H1 (cell line): ENCODE measurements at regions not wholly inside any gene's neighbourhood (a gene's known extent, or its start where the extent isn't known, plus 50 kb on each side); places are given as distances from the start of the nearest gene placed in this dataset.

ENCODE experiments used
- CTCF ChIA-PET: fragments of 300-600 bp; sonication (Branson Sonifier 250); formaldehyde crosslinking; loops from one replicate; lab custom pipeline; 2021; ENCODE audit not compliant: partially characterized antibody; lab: Charles Lee
- POLR2A ChIA-PET: fragments of 300-600 bp; sonication (Branson Sonifier 250); formaldehyde crosslinking; loops from one replicate; lab custom pipeline; 2021; ENCODE audit warnings: inconsistent platforms; ENCODE audit not compliant: partially characterized antibody; lab: Charles Lee
- DNase-seq, 2 experiments: peaks; one replicate each; pipeline versions ENCODE4 v3.0.0 to v3.0.0-alpha.2; 2010 to 2022; ENCODE audit warnings: low spot score in 2 of 2, low read depth in 1 of 2, mixed read lengths in 1 of 2
- FAIRE-seq: peaks from 2 replicates; lab custom pipeline; 2011; peaks lifted over from hg19 to GRCh38; lab: Jason Lieb, UNC
- H2AFZ ChIP-seq: 2 replicates; pipeline ENCODE4 v1.8.1; 2012; ENCODE audit warnings: low read length, inconsistent platforms
- H2AK5ac ChIP-seq: 2 replicates; pipeline ENCODE4 v1.6.1; 2013; ENCODE audit warnings: low read depth, low read length
- H2BK120ac ChIP-seq: replicated peaks from 2 replicates; pipeline ENCODE3; 2013; ENCODE audit warnings: low read depth, low read length, inconsistent platforms
- H2BK12ac ChIP-seq: 2 replicates; pipeline ENCODE4 v1.6.1; 2013; ENCODE audit warnings: low read depth, low read length
- H2BK15ac ChIP-seq: 2 replicates; pipeline ENCODE4 v1.6.1; 2013; ENCODE audit warnings: low read length
- H2BK20ac ChIP-seq: 2 replicates; pipeline ENCODE4 v1.6.1; 2013; ENCODE audit warnings: low read length
- H2BK5ac ChIP-seq: 2 replicates; pipeline ENCODE4 v1.6.1; 2013; ENCODE audit warnings: low read depth, low read length
- H3K14ac ChIP-seq: 2 replicates; pipeline ENCODE4 v1.6.1; 2013; ENCODE audit warnings: inconsistent platforms; ENCODE audit not compliant: insufficient read length
- H3K18ac ChIP-seq: 2 replicates; pipeline ENCODE4 v1.6.1; 2013; ENCODE audit warnings: low read length; ENCODE audit errors: extremely low read depth
- H3K23ac ChIP-seq: 2 replicates; pipeline ENCODE4 v1.6.1; 2013; ENCODE audit warnings: inconsistent platforms; ENCODE audit not compliant: insufficient read length
- H3K23me2 ChIP-seq: 2 replicates; pipeline ENCODE4 v1.6.1; 2013; ENCODE audit warnings: low read depth, low read length
- H3K27ac ChIP-seq: 2 replicates; pipeline ENCODE4 v1.6.1; 2011; ENCODE audit warnings: low read depth, low read length, inconsistent platforms
- H3K27me3 ChIP-seq, 4 experiments: replicated peaks in 1 of 4; 1 replicate in 1 of 4; 2 replicates in 3 of 4; pipeline versions ENCODE4 v1.6.1 to v1.8.1; 2011 to 2013; ENCODE audit warnings: low read length in 3 of 4, mild to moderate bottlenecking in 3 of 4, inconsistent platforms in 2 of 4, mixed read lengths in 2 of 4, moderate library complexity in 1 of 4; ENCODE audit not compliant: control insufficient read depth in 3 of 4, insufficient read depth in 3 of 4; ENCODE audit errors: extremely low read depth in 1 of 4
- H3K36me3 ChIP-seq, 4 experiments: 2 replicates each; pipeline versions ENCODE4 v1.6.1 to v1.8.1; 2011 to 2013; ENCODE audit warnings: mild to moderate bottlenecking in 4 of 4, low read length in 3 of 4, moderate library complexity in 2 of 4, control low read depth in 1 of 4, inconsistent platforms in 1 of 4; ENCODE audit not compliant: insufficient read depth in 4 of 4, control insufficient read depth in 2 of 4
- H3K4ac ChIP-seq: replicated peaks from 2 replicates; pipeline ENCODE3; 2013; ENCODE audit warnings: low read length, low read depth, mixed read lengths, inconsistent platforms; ENCODE audit not compliant: insufficient read length
- H3K4me1 ChIP-seq, 4 experiments: replicated peaks in 1 of 4; 1 replicate in 1 of 4; 2 replicates in 3 of 4; pipeline versions ENCODE4 v1.6.1 to v1.8.1; 2011 to 2013; ENCODE audit warnings: low read length in 3 of 4, inconsistent platforms in 2 of 4, mixed read lengths in 1 of 4; ENCODE audit not compliant: insufficient read depth in 4 of 4, control insufficient read depth in 3 of 4
- H3K4me2 ChIP-seq, 2 experiments: 2 replicates each; pipeline versions ENCODE4 v1.6.1 to v1.8.1; 2011 to 2013; ENCODE audit warnings: low read depth in 2 of 2, low read length in 2 of 2, control low read depth in 1 of 2, inconsistent platforms in 1 of 2, mild to moderate bottlenecking in 1 of 2; ENCODE audit not compliant: insufficient read depth in 1 of 2
- H3K4me3 ChIP-seq, 4 experiments: fragments of 200-600, 300-600 bp in 1 of 4; sonication (generic), shearing (Covaris generic), sonication (Bioruptor Twin) in 1 of 4; 2 replicates each; pipeline versions ENCODE4 v1.5.1 to v1.8.1; 2011 to 2016; ENCODE audit warnings: low read length in 4 of 4, low read depth in 3 of 4, control low read depth in 2 of 4, inconsistent platforms in 2 of 4, mild to moderate bottlenecking in 2 of 4, mixed read lengths in 1 of 4, moderate library complexity in 1 of 4; ENCODE audit not compliant: insufficient read depth in 2 of 4; ENCODE audit errors: extremely low read depth in 1 of 4
- H3K56ac ChIP-seq: replicated peaks from 2 replicates; pipeline ENCODE3; 2013; ENCODE audit warnings: low read depth, mild to moderate bottlenecking, mixed read lengths, low read length, inconsistent platforms; ENCODE audit not compliant: insufficient read length
- H3K79me1 ChIP-seq: 2 replicates; pipeline ENCODE4 v1.6.1; 2013; ENCODE audit warnings: low read depth, low read length, control low read depth
- H3K79me2 ChIP-seq, 2 experiments: 2 replicates each; pipeline versions ENCODE4 v1.6.1 to v1.8.1; 2012 to 2013; ENCODE audit warnings: low read length in 2 of 2, mild to moderate bottlenecking in 2 of 2, inconsistent platforms in 1 of 2; ENCODE audit not compliant: insufficient read depth in 2 of 2, control insufficient read depth in 1 of 2
- H3K9ac ChIP-seq, 4 experiments: replicated peaks in 1 of 4; 1 replicate in 1 of 4; 2 replicates in 3 of 4; pipeline versions ENCODE4 v1.6.1 to v1.8.1; 2011 to 2013; ENCODE audit warnings: low read depth in 3 of 4, low read length in 3 of 4, control low read depth in 2 of 4, mild to moderate bottlenecking in 2 of 4, moderate library complexity in 2 of 4, inconsistent platforms in 1 of 4; ENCODE audit errors: extremely low read depth in 1 of 4
- H3K9me3 ChIP-seq, 2 experiments: 2 replicates each; pipeline versions ENCODE4 v1.6.1 to v1.8.1; 2012 to 2013; ENCODE audit warnings: mild to moderate bottlenecking in 2 of 2, moderate library complexity in 2 of 2, control low read depth in 1 of 2, inconsistent platforms in 1 of 2, low read depth in 1 of 2, low read length in 1 of 2, mixed read lengths in 1 of 2; ENCODE audit not compliant: insufficient read depth in 2 of 2
- H4K20me1 ChIP-seq, 2 experiments: replicated peaks in 1 of 2; 2 replicates each; pipeline versions ENCODE3 to v1.8.1; 2011 to 2013; ENCODE audit warnings: inconsistent platforms in 2 of 2, low read length in 2 of 2, mild to moderate bottlenecking in 1 of 2; ENCODE audit not compliant: insufficient read depth in 2 of 2, control insufficient read depth in 1 of 2
- H4K5ac ChIP-seq: 2 replicates; pipeline ENCODE4 v1.6.1; 2013; ENCODE audit warnings: low read length, low read depth, mixed read lengths, inconsistent platforms; ENCODE audit not compliant: insufficient read length
- H4K8ac ChIP-seq: 2 replicates; pipeline ENCODE4 v1.8.0; 2013; ENCODE audit warnings: mild to moderate bottlenecking, moderate library complexity, low read length, inconsistent platforms; ENCODE audit not compliant: insufficient read depth; ENCODE audit errors: extremely low read depth
- H4K91ac ChIP-seq: replicated peaks from 2 replicates; pipeline ENCODE3; 2013; ENCODE audit warnings: low read length, mixed read lengths, inconsistent platforms; ENCODE audit not compliant: insufficient read length
- CBX8 ChIP-seq: fragments of 300-800, 300-1000 bp; sonication (generic); IDR thresholded peaks from 2 replicates; pipeline ENCODE4 v1.7.1; 2016; ENCODE audit warnings: low read depth, low read length, borderline replicate concordance
- CHD2 ChIP-seq: IDR thresholded peaks from 2 replicates; pipeline ENCODE4 v1.6.1; 2012; ENCODE audit warnings: low read length, improper control_type of control experiment
- GTF2F1 ChIP-seq: IDR thresholded peaks from 2 replicates; pipeline ENCODE4 v1.6.1; 2012; ENCODE audit warnings: low read depth, low read length, improper control_type of control experiment, borderline replicate concordance
- HDAC6 ChIP-seq: IDR thresholded peaks from one replicate; pipeline ENCODE4 v1.7.1; 2012; ENCODE audit warnings: low read depth, mild to moderate bottlenecking, inconsistent platforms, low read length, moderate library complexity
- NANOG ChIP-seq: IDR thresholded peaks from 2 replicates; pipeline ENCODE4 v1.6.1; 2011; ENCODE audit warnings: low read length, low read depth, mild to moderate bottlenecking, inconsistent platforms; ENCODE audit not compliant: insufficient read depth, poor library complexity, severe bottlenecking
- POLR2A ChIP-seq, 2 experiments: IDR thresholded peaks; 1 replicate in 1 of 2; 2 replicates in 1 of 2; pipeline ENCODE4 v1.6.1; 2011; ENCODE audit warnings: low read depth in 2 of 2, low read length in 2 of 2, mild to moderate bottlenecking in 2 of 2; ENCODE audit errors: control extremely low read depth in 1 of 2
- RFX5 ChIP-seq: IDR thresholded peaks from 2 replicates; pipeline ENCODE4 v1.6.1; 2011; ENCODE audit warnings: low read depth, low read length, improper control_type of control experiment, borderline replicate concordance
- SIN3A ChIP-seq, 2 experiments: IDR thresholded peaks in 1 of 2; conservative IDR thresholded peaks in 1 of 2; 2 replicates each; pipeline ENCODE4 v1.6.1; 2011 to 2012; ENCODE audit warnings: low read length in 2 of 2, improper control_type of control experiment in 1 of 2, low read depth in 1 of 2, mild to moderate bottlenecking in 1 of 2
- SIX5 ChIP-seq: IDR thresholded peaks from 2 replicates; pipeline ENCODE4 v1.6.1; 2011; ENCODE audit warnings: mild to moderate bottlenecking, low read depth, low read length
- SP4 ChIP-seq: IDR thresholded peaks from 2 replicates; pipeline ENCODE4 v1.6.1; 2012; ENCODE audit warnings: low read length, inconsistent platforms
- SUZ12 ChIP-seq: fragments of 200-600 bp; sonication (generic); IDR thresholded peaks from 2 replicates; pipeline ENCODE4 v1.6.1; 2012; ENCODE audit warnings: mild to moderate bottlenecking, inconsistent platforms, low read length, moderate library complexity, mixed read lengths
- TAF1 ChIP-seq: IDR thresholded peaks from 2 replicates; pipeline ENCODE4 v1.6.1; 2011; ENCODE audit warnings: mild to moderate bottlenecking, low read depth, low read length
- WGBS, 2 experiments: shearing (Covaris generic) in 1 of 2; methylation state at CpG; one replicate each; pipeline versions ENCODE4 v1.1.6 to v1.1.7; 2013 to 2015; ENCODE audit warnings: low lambda C conversion rate in 2 of 2, mixed read lengths in 2 of 2, inconsistent platforms in 1 of 2, low coverage in 1 of 2, missing lambda C conversion rate in 1 of 2; ENCODE audit not compliant: insufficient replicate concordance in 2 of 2, insufficient coverage in 1 of 2, insufficient read length in 1 of 2; ENCODE audit errors: extremely low coverage in 1 of 2, missing lambda C conversion rate in 1 of 2; 5-methylcytosine and 5-hydroxymethylcytosine counted together

DNA sequence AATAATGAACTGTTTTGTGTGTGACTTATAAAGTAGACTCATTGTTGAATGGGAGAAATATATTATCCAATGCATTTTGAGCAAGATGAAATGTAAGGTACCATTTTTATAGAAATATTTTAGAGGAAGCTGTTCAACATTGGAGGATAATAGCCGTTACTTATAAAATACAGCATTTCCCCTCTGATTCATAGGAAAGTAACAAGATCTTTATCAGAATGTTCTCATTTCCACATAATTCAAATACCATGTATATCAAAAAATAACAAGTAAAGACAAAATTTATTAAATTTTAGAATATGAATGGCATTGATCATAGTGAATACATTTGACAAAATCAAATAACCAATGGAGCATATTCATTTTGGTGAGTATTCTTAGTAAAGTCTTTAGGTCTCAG, 346.7 kb upstream of the PTGER4 start:
- Histone ChIP-seq H2BK5ac (no peak overlapping the region), H3K4me3 (no peak overlapping the region), H3K4me1 (no peaks in the 10 kb centered on the region), H3K36me3 (no peaks in the 10 kb centered on the region), H3K9me3 (no peaks in the 10 kb centered on the region), H3K56ac (no peak overlapping the region), H3K4ac (no peak overlapping the region), H3K79me2 (no peaks in the 10 kb centered on the region), H2BK12ac (no peak overlapping the region), H3K18ac (no peak overlapping the region), H3K27me3 (no peaks in the 10 kb centered on the region), H3K27ac (no peak overlapping the region), H3K14ac (no peak overlapping the region), H4K20me1 (no peaks in the 10 kb centered on the region), H4K91ac (no peak overlapping the region), H4K8ac (no peak overlapping the region), H3K4me2 (no peak overlapping the region), H2AK5ac (no peak overlapping the region), H3K23me2 (no peaks in the 10 kb centered on the region), H3K9ac (no peak overlapping the region), H3K23ac (no peak overlapping the region), H3K79me1 (no peaks in the 10 kb centered on the region), H4K5ac (no peak overlapping the region), H2BK120ac (no peak overlapping the region), H2BK15ac (no peak overlapping the region), H2BK20ac (no peak overlapping the region), H2AFZ (no peak overlapping the region)
- 94% methylated on average over 1 of the region's 1 CpG; no CpG with 5 or more reads in 1 of the 2 experiments for WGBS, 2 experiments
- ChIA-PET CTCF (interaction anchor here (1.5 kb wide), 1 partner anchor 44 kb away, joined by 3 read pairs; no protein-coding TSS in a partner anchor), POLR2A (no interaction called here)
- TF ChIP-seq TAF1 (no peak), CBX8 (no peak), SIX5 (no peak), SUZ12 (no peak), CHD2 (no peak), HDAC6 (no peak), GTF2F1 (no peak), SIN3A (conservative IDR thresholded peaks at IDR 0.05 in 1 of 2, IDR thresholded peaks at IDR 0.05 in 1 of 2; ENCODE audit: low read depth in 1 of 2, low read length in 2 of 2) (no peak), NANOG (no peak), POLR2A (IDR thresholded peaks at IDR 0.05; ENCODE audit: control extremely low read depth in 1 of 2, low read depth in 2 of 2, low read length in 2 of 2) (no peak), RFX5 (no peak), SP4 (no peak)
- DNase-seq (no peak), FAIRE-seq (no peak)
